ENCODE measurements at regions not wholly inside any gene's neighbourhood (a gene's known extent, or its start where the extent isn't known, plus 50 kb on each side); places are given as distances from the start of the nearest gene placed in this dataset.

GRCh38 chr2:173593109-173593508 is 238.4 kb downstream of the CDCA7 start:
- no peak for DNase-seq

GRCh38 chr2:173596244-173596643 is 241.6 kb downstream of the CDCA7 start:
- DNase-seq, result no peak

- DNase-seq, result no peak
Observed at GRCh38 chr2:173598525-173598924, 243.9 kb downstream of the CDCA7 start.

GRCh38 chr2:173599821-173600359 is 245.2 kb downstream of the CDCA7 start:
- DNase-seq, result no peak

GRCh38 chr2:173602153-173602795 is 247.6 kb downstream of the CDCA7 start:
- DNase-seq, result no peak

GRCh38 chr2:173605994-173606393 is 251.3 kb downstream of the CDCA7 start:
- no peak for DNase-seq

- DNase-seq, result peak; percentile 76
Observed at GRCh38 chr2:173606619-173607248, 252.1 kb downstream of the CDCA7 start.

- peak; percentile 37 for DNase-seq
Observed at GRCh38 chr2:173607606-173608311, 253.1 kb downstream of the CDCA7 start.

GRCh38 chr2:173611121-173611520 is 256.4 kb downstream of the CDCA7 start:
- DNase-seq, result no peak

- DNase-seq, result no peak
Observed at GRCh38 chr2:173612354-173612753, 257.7 kb downstream of the CDCA7 start.

- no peak for DNase-seq
Observed at GRCh38 chr2:173613386-173613785, 258.7 kb downstream of the CDCA7 start.

- DNase-seq, result no peak
Observed at GRCh38 chr2:173614265-173614930, 259.7 kb downstream of the CDCA7 start.

GRCh38 chr2:173623438-173624319 is 269.0 kb downstream of the CDCA7 start:
- DNase-seq, result no peak

GRCh38 chr2:173625315-173625714 is 270.6 kb downstream of the CDCA7 start:
- no peak for DNase-seq

- DNase-seq, result no peak
Observed at GRCh38 chr2:173629076-173629475, 274.4 kb downstream of the CDCA7 start.

- DNase-seq, result peak; percentile 30
Observed at GRCh38 chr2:173630425-173631126, 275.9 kb downstream of the CDCA7 start.

GRCh38 chr2:173631127-173631460 is 276.4 kb downstream of the CDCA7 start:
- DNase-seq, result no peak

GRCh38 chr2:173644146-173644545 is 289.5 kb downstream of the CDCA7 start:
- DNase-seq, result no peak

GRCh38 chr2:173647681-173648311 is 293.1 kb downstream of the CDCA7 start:
- no peak for DNase-seq

- no peak for DNase-seq
Observed at GRCh38 chr2:173648816-173649215, 294.1 kb downstream of the CDCA7 start.

GRCh38 chr2:173649527-173650219 is 295.0 kb downstream of the CDCA7 start:
- no peak for DNase-seq

All from NCI-H2227 treated with DMSO at 0.1 percent for 48 hours (cell line).